K562 (cell line): ENCODE measurements at regions not wholly inside any gene's neighbourhood (a gene's known extent, or its start where the extent isn't known, plus 50 kb on each side); places are given as distances from the start of the nearest gene placed in this dataset.

Experiments
- ATF3 ChIP-seq, 2 experiments: fragments of 450-650 bp in 1 of 2; sonication (generic) in 1 of 2; formaldehyde crosslinking in 1 of 2; IDR thresholded peaks in 1 of 2; conservative IDR thresholded peaks in 1 of 2; 2 replicates each; pipeline versions ENCODE4 v1.6.1 to v1.8.1; 2016 to 2023; ENCODE audit warnings: mild to moderate bottlenecking in 2 of 2, moderate library complexity in 2 of 2, inconsistent platforms in 1 of 2, missing genetic modification reagents in 1 of 2
- SRF ChIP-seq, 2 experiments: fragments of 250-450, 450-650 bp in 1 of 2; sonication (Bioruptor Pico) in 1 of 2; sonication (generic) in 1 of 2; formaldehyde crosslinking; IDR thresholded peaks; 2 replicates each; pipeline versions ENCODE4 v1.5.0 to v1.5.1; 2020 to 2022; ENCODE audit warnings: mild to moderate bottlenecking in 1 of 2, missing genetic modification reagents in 1 of 2

DNA sequence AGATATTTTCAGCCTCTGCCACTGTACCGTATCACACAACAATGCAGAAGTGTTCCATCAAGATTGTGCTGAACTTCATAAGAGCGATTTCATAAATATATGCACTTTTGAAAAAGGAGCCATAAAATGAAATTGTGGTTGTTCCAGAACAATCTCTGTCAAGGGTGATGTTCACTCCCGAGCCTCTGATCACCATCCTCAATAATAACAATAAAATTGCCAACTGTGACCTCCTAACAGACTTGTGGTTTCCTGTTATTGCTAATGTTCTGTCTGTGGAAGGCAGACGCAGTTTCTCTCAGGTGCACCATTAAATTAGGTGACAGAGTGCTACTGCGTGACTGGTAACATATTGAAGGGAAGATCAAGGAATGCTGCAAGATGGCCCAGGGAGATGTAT is 383.7 kb downstream of the SOCS6 start:
- no peak for TF ChIP-seq SRF (CRISPR knock-in tag; IDR thresholded peaks at IDR 0.05)
- no peak for TF ChIP-seq ATF3 (IDR thresholded peaks at IDR 0.05)
- TF ChIP-seq ATF3 (CRISPR knock-in tag; conservative IDR thresholded peaks at IDR 0.05): no peak
